GM23248 (cell line): ENCODE measurements at regions not wholly inside any gene's neighbourhood (a gene's known extent, or its start where the extent isn't known, plus 50 kb on each side); places are given as distances from the start of the nearest gene placed in this dataset.

Experiments
- DNase-seq: peaks from one replicate; pipeline ENCODE4 v3.0.0-alpha.2; 2015
- H2AFZ ChIP-seq: fragments of 200-600 bp; sonication (generic); 2 replicates; pipeline ENCODE4 v1.6.1; 2016; ENCODE audit warnings: antibody characterized with exemption
- H3F3A ChIP-seq: fragments of 200-600 bp; sonication (generic); 2 replicates; pipeline ENCODE4 v1.6.1; 2016; ENCODE audit warnings: mild to moderate bottlenecking, antibody characterized with exemption, mixed run types; ENCODE audit not compliant: insufficient read depth
- H3K27ac ChIP-seq: fragments of 200-600 bp; sonication (generic); 2 replicates; pipeline ENCODE4 v1.5.1; 2016; ENCODE audit warnings: mild to moderate bottlenecking
- H3K27me3 ChIP-seq: fragments of 200-600 bp; sonication (generic); replicated peaks from 2 replicates; pipeline ENCODE4 v1.6.1; 2016; ENCODE audit warnings: mild to moderate bottlenecking; ENCODE audit not compliant: insufficient read depth
- H3K36me3 ChIP-seq: fragments of 200-600 bp; sonication (generic); 2 replicates; pipeline ENCODE4 v1.6.1; 2016; ENCODE audit warnings: low read depth, mild to moderate bottlenecking
- H3K4me1 ChIP-seq: fragments of 200-600 bp; sonication (generic); 2 replicates; pipeline ENCODE4 v1.6.1; 2016; ENCODE audit warnings: mild to moderate bottlenecking; ENCODE audit not compliant: insufficient read depth
- H3K4me2 ChIP-seq: fragments of 200-600 bp; sonication (generic); one replicate; pipeline ENCODE4 v1.6.1; 2016; ENCODE audit warnings: mild to moderate bottlenecking; ENCODE audit not compliant: unreplicated experiment
- H3K4me3 ChIP-seq: fragments of 200-600 bp; sonication (generic); 2 replicates; pipeline ENCODE4 v1.5.1; 2016; ENCODE audit warnings: mild to moderate bottlenecking
- H3K79me2 ChIP-seq: fragments of 200-600 bp; sonication (generic); 2 replicates; pipeline ENCODE4 v1.6.1; 2016; ENCODE audit warnings: mild to moderate bottlenecking; ENCODE audit not compliant: insufficient read depth
- H3K9ac ChIP-seq: fragments of 200-600 bp; sonication (generic); 2 replicates; pipeline ENCODE4 v1.6.1; 2016; ENCODE audit warnings: mild to moderate bottlenecking
- H3K9me2 ChIP-seq: fragments of 200-600 bp; sonication (generic); 2 replicates; pipeline ENCODE4 v1.6.1; 2016; ENCODE audit warnings: mixed run types, mild to moderate bottlenecking, moderate library complexity; ENCODE audit not compliant: insufficient read depth
- H3K9me3 ChIP-seq: fragments of 200-600 bp; sonication (generic); one replicate; pipeline ENCODE4 v1.6.1; 2017; ENCODE audit warnings: low read depth
- H4K20me1 ChIP-seq: fragments of 200-600 bp; sonication (generic); 2 replicates; pipeline ENCODE4 v1.6.0; 2016; ENCODE audit not compliant: insufficient read depth
- EZH2 ChIP-seq: fragments of 200-600 bp; sonication (generic); IDR thresholded peaks from 2 replicates; pipeline ENCODE4 v1.6.1; 2018; ENCODE audit warnings: antibody characterized with exemption, mild to moderate bottlenecking; ENCODE audit not compliant: insufficient read depth, poor library complexity, severe bottlenecking
- EZH2phosphoT487 ChIP-seq: fragments of 200-600 bp; sonication (generic); IDR thresholded peaks from 2 replicates; pipeline ENCODE4 v1.6.1; 2018; ENCODE audit warnings: antibody characterized with exemption, moderate library complexity, mild to moderate bottlenecking, low read depth; ENCODE audit not compliant: insufficient read depth
- WGBS, 2 experiments: methylation state at CpG; one replicate each; pipeline ENCODE4 v1.1.6; 2015 to 2017; ENCODE audit warnings: low lambda C conversion rate in 2 of 2, low coverage in 1 of 2; ENCODE audit errors: missing lambda C conversion rate in 2 of 2; 5-methylcytosine and 5-hydroxymethylcytosine counted together
- in situ Hi-C: fragments of 300-500 bp; cut with MboI; formaldehyde crosslinking; loops from 2 replicates; pipeline ENCODE4 v1.15.0; 2020

DNA sequence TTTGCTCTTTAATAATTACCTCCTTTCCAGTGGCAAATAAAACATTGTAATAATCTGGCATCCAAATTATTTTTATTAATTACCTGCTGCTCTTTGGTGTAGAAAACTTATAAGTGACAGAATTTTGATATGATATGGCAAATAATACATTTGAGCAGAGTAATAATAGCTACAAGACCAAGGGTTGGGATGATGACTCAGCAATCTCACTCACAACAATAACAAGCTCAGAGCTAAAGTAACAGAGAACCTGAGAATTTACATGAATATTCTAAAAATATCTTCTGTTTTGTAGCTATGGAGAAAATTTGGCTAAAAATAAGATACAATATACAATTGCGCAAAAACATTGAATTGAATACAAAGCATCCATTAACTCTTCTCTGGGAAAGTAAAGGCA lies 480.8 kb upstream of the COBL start:
- in situ Hi-C loops: no loop called here
- TF ChIP-seq EZH2 (no peak), EZH2phosphoT487 (no peak)
- Histone ChIP-seq H3K9me3 (no peaks in the 10 kb centered on the region), H3K4me2 (no peak overlapping the region), H3K27me3 (no peaks in the 10 kb centered on the region), H3K79me2 (no peaks in the 10 kb centered on the region), H4K20me1 (no peaks in the 10 kb centered on the region), H2AFZ (no peak overlapping the region), H3K4me1 (no peaks in the 10 kb centered on the region), H3K9me2 (no peaks in the 10 kb centered on the region), H3K36me3 (no peaks in the 10 kb centered on the region), H3F3A (no peaks in the 10 kb centered on the region), H3K9ac (no peak overlapping the region), H3K27ac (no peak overlapping the region), H3K4me3 (no peak overlapping the region)
- WGBS, 2 experiments: 62 to 70% methylated on average over 1 of the region's 1 CpG
- DNase-seq: no peak

DNA sequence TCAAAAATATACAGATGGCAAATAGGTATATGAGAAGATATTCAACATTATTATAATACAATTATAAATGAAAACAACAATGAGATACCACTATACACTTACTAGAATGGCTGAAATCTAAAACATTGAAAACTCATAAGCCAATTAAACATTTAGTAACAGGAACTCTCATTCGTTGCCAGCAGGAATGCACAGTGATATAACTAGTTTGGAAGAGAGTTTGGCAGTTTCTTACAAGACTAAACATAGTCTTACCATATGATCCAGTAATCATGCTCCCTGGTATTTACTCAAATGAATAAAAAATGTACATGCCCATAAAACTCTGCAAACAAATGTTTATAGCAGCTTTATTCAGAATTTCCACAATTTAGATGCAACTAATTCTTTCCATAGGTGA lies 476.2 kb upstream of the COBL start:
- H3K4me2 ChIP-seq: no peak overlapping the region
- H3K79me2 ChIP-seq: no peaks in the 10 kb centered on the region
- 0% methylated on average over 1 of the region's 1 CpG for WGBS, 2 experiments
- in situ Hi-C loops: no loop called here
- H3K4me3 ChIP-seq: no peak overlapping the region
- H3K9ac ChIP-seq: no peak overlapping the region
- no peaks in the 10 kb centered on the region for H3F3A ChIP-seq
- no peaks in the 10 kb centered on the region for H4K20me1 ChIP-seq
- no peaks in the 10 kb centered on the region for H3K27me3 ChIP-seq
- H3K4me1 ChIP-seq: no peaks in the 10 kb centered on the region
- no peak for TF ChIP-seq EZH2phosphoT487
- no peak for TF ChIP-seq EZH2
- no peaks in the 10 kb centered on the region for H3K9me2 ChIP-seq
- no peaks in the 10 kb centered on the region for H3K9me3 ChIP-seq
- no peaks in the 10 kb centered on the region for H3K36me3 ChIP-seq
- no peak for DNase-seq
- no peak overlapping the region for H2AFZ ChIP-seq
- no peak overlapping the region for H3K27ac ChIP-seq

DNA sequence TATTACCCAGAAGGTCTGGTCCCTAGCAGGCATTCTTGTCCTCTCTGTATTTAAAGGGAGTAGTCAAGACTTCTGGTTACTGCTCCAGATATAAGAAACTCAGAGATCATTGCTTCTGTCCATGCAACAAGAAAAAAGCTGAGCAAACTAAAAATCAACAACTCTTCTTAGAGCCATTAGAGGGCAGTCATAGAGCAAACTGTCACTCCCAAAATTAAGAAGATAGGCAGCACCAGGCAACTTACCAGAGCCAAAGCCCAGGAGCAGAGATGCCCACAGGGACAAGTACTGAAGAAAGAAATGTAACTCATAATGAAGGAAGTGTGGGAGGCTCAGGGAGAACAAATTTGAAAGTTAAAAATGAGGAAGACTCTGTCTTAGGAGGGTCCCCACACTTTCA lies 472.9 kb upstream of the COBL start:
- no peaks in the 10 kb centered on the region for H3K27me3 ChIP-seq
- DNase-seq: no peak
- H3K9me2 ChIP-seq: no peaks in the 10 kb centered on the region
- H3K4me1 ChIP-seq: no peaks in the 10 kb centered on the region
- no peak overlapping the region for H3K4me2 ChIP-seq
- no peak overlapping the region for H3K4me3 ChIP-seq
- no peak overlapping the region for H3K9ac ChIP-seq
- no peaks in the 10 kb centered on the region for H4K20me1 ChIP-seq
- no peaks in the 10 kb centered on the region for H3K79me2 ChIP-seq
- in situ Hi-C loops: no loop called here
- H3K27ac ChIP-seq: no peak overlapping the region
- H3F3A ChIP-seq: no peaks in the 10 kb centered on the region
- no peaks in the 10 kb centered on the region for H3K36me3 ChIP-seq
- TF ChIP-seq EZH2phosphoT487 (no peak), EZH2 (no peak)
- no peaks in the 10 kb centered on the region for H3K9me3 ChIP-seq
- H2AFZ ChIP-seq: no peak overlapping the region

GRCh38 chr7:51786284-51786683 lies 469.7 kb upstream of the COBL start:
- Histone ChIP-seq H3F3A (no peaks in the 10 kb centered on the region), H3K27me3 (no peaks in the 10 kb centered on the region), H3K36me3 (no peaks in the 10 kb centered on the region), H3K4me2 (no peak overlapping the region), H2AFZ (no peak overlapping the region), H3K9ac (no peak overlapping the region), H3K27ac (no peak overlapping the region), H3K79me2 (no peaks in the 10 kb centered on the region), H3K9me3 (no peaks in the 10 kb centered on the region), H4K20me1 (no peaks in the 10 kb centered on the region), H3K4me3 (no peak overlapping the region), H3K9me2 (no peaks in the 10 kb centered on the region), H3K4me1 (no peaks in the 10 kb centered on the region)
- 0 to 14% methylated on average over 1 of the region's 1 CpG for WGBS, 2 experiments
- DNase-seq: no peak
- TF ChIP-seq EZH2phosphoT487 (no peak), EZH2 (no peak)
- in situ Hi-C loops: no loop called here

- H3K4me3 ChIP-seq: no peak overlapping the region
- DNase-seq: no peak
- no peaks in the 10 kb centered on the region for H3K36me3 ChIP-seq
- H3K4me1 ChIP-seq: no peaks in the 10 kb centered on the region
- no peak overlapping the region for H2AFZ ChIP-seq
- H3K4me2 ChIP-seq: no peak overlapping the region
- TF ChIP-seq EZH2 (no peak), EZH2phosphoT487 (no peak)
- H3K27me3 ChIP-seq: no peaks in the 10 kb centered on the region
- 1 to 3% methylated on average over 9 of the region's 9 CpGs for WGBS, 2 experiments
- H3K27ac ChIP-seq: no peak overlapping the region
- in situ Hi-C loops: no loop called here
- H3K79me2 ChIP-seq: no peaks in the 10 kb centered on the region
- H3F3A ChIP-seq: no peaks in the 10 kb centered on the region
- H3K9ac ChIP-seq: no peak overlapping the region
- no peaks in the 10 kb centered on the region for H4K20me1 ChIP-seq
- no peaks in the 10 kb centered on the region for H3K9me2 ChIP-seq
- H3K9me3 ChIP-seq: no peaks in the 10 kb centered on the region
Observed at GRCh38 chr7:51785876-51786275, 469.3 kb upstream of the COBL start.
